IPS-15b (cell line): ENCODE measurements at regions not wholly inside any gene's neighbourhood (a gene's known extent, or its start where the extent isn't known, plus 50 kb on each side); places are given as distances from the start of the nearest gene placed in this dataset.

Experiments used
- H3K27me3 ChIP-seq: one replicate; pipeline ENCODE4 v1.6.1; 2013; ENCODE audit warnings: low read length; ENCODE audit not compliant: control insufficient read depth, insufficient read depth
- H3K36me3 ChIP-seq: one replicate; pipeline ENCODE4 v1.6.1; 2013; ENCODE audit warnings: low read length; ENCODE audit not compliant: control insufficient read depth, insufficient read depth
- H3K4me1 ChIP-seq: one replicate; pipeline ENCODE4 v1.6.1; 2013; ENCODE audit warnings: mild to moderate bottlenecking, low read length; ENCODE audit not compliant: control insufficient read depth, insufficient read depth
- H3K4me3 ChIP-seq: one replicate; pipeline ENCODE4 v1.5.1; 2013; ENCODE audit warnings: low read depth, low read length
- H3K9ac ChIP-seq: one replicate; pipeline ENCODE4 v1.6.1; 2013; ENCODE audit warnings: low read depth, mild to moderate bottlenecking, low read length
- H3K9me3 ChIP-seq: one replicate; pipeline ENCODE4 v1.6.1; 2013; ENCODE audit warnings: mild to moderate bottlenecking, low read length; ENCODE audit not compliant: control insufficient read depth, insufficient read depth

DNA sequence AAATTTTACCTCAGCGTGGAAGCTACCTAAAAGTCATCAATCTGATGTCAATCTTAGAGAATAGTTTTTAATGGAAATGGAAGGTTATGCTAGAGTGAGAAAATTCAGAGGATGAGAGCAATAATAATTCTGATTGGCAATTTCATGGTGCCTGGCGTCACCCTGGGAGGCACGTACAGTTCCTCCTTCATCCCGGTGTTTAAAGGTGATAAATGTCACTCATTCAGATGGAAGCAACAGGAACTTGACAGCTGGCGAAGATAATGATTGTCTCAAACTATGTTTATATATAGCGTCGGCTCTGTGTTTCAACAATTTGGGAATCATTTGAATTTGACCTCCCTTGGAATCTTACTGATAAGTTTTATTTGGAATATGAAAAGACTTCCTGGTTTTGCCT, 108.4 kb downstream of the MED10 start:
- no peaks in the 10 kb centered on the region for H3K36me3 ChIP-seq
- H3K9ac ChIP-seq, result no peak overlapping the region
- H3K4me3 ChIP-seq, result no peak overlapping the region
- no peaks in the 10 kb centered on the region for H3K9me3 ChIP-seq
- no peaks in the 10 kb centered on the region for H3K4me1 ChIP-seq
- H3K27me3 ChIP-seq, result no peaks in the 10 kb centered on the region

DNA sequence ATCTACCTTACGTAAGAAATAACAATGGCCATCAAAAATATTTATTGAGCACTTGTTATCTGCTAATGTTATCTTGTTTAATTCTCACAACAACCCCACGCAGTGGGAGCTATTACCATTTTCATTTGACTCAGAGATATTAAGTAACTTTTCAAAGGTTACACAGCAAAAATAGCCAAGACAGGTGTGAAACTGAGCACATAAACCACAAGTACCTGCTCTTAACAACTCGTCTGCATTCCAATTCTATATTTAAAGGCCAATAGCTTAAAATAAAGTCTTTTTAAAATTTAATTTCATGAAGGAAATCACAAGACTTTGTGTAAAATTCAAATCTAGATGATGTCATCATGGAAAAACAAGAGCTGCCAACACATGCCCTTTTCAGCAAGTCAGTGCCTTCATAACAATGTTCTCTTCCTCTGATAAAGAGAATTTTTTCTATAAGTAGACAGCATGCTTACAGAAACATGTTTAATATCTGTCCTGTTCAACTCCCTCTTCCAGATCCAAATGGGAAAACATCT, 111.6 kb downstream of the MED10 start:
- H3K36me3 ChIP-seq, result no peaks in the 10 kb centered on the region
- H3K27me3 ChIP-seq, result no peaks in the 10 kb centered on the region
- H3K9ac ChIP-seq, result no peak overlapping the region
- no peaks in the 10 kb centered on the region for H3K4me1 ChIP-seq
- H3K9me3 ChIP-seq, result no peaks in the 10 kb centered on the region
- no peak overlapping the region for H3K4me3 ChIP-seq

DNA sequence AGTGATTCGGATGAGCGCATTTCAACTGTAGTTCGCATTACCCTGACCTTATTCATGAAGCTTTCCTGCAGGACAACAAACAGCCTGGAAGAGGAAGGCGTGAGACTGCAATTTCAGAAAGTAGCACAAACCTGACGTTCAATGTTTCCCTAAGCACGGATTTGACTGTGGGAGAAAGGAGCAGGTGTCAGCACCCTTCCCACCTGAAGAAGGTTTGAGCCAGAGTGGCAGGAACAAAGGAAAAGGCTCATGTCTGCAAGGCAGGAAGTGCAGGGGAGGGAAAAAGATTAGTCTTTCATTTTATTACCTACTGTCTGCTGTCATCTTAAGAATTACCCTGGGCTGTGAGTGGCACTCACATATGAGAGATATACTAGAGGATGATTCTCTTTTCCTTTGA, 114.0 kb downstream of the MED10 start:
- H3K36me3 ChIP-seq, result no peaks in the 10 kb centered on the region
- H3K27me3 ChIP-seq, result no peaks in the 10 kb centered on the region
- H3K9me3 ChIP-seq, result no peaks in the 10 kb centered on the region
- H3K4me3 ChIP-seq, result no peak overlapping the region
- H3K9ac ChIP-seq, result no peak overlapping the region
- H3K4me1 ChIP-seq, result no peaks in the 10 kb centered on the region

DNA sequence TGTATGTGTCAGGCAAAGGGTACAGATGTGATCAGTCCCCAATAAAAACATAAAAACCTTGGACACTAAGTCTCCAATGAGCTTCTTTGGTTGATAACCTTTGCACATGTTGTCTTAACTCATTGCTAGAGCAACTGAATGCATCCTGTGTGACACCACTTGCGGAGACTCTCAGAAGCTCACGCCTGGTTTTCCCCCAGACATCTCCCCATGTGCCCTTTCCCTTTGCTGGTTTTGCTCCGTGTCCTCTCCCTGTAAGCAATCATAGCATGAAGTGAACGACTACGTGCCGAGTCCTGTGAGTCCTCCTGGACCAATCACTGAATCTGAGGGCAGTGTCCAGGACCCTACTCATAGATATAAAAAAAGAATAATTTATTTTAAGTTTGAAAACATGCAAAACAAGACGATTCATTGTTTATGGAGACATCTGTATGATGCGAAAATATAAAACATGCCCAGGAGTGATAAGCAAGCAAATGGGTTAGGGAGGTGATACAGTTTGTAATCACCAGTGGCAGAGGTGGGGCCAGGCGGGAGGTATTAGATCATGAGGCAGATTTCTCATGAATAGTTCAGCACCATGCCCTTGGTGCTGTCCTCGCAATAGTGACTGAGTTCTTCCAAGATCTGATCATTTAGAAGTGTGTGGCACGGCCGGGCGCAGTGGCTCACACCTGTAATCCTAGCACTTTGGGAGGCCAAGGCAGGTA, 115.5 kb downstream of the MED10 start:
- no peaks in the 10 kb centered on the region for H3K36me3 ChIP-seq
- no peaks in the 10 kb centered on the region for H3K9me3 ChIP-seq
- H3K9ac ChIP-seq, result no peak overlapping the region
- H3K27me3 ChIP-seq, result no peaks in the 10 kb centered on the region
- no peaks in the 10 kb centered on the region for H3K4me1 ChIP-seq
- H3K4me3 ChIP-seq, result no peak overlapping the region

DNA sequence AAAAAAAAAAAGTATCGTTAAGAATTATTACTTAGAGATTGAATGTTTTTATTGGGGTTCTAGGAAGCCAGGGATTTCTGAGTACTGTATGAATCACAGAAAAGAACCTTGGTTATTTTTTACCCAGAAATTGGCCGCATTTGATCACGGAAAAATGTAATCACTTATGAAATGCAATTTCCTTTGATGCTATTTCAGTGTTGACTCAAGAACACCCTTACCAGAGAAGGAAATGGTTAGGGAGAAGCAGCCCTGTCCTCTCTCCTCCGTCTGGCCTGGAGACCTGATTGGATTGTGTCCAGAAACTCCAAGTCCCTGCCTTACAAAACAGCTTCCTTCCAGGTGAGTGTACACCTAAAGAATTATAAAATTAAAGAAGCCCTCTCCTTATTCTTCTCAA, 116.7 kb downstream of the MED10 start:
- H3K9me3 ChIP-seq, result no peaks in the 10 kb centered on the region
- H3K4me1 ChIP-seq, result no peaks in the 10 kb centered on the region
- H3K27me3 ChIP-seq, result no peaks in the 10 kb centered on the region
- no peaks in the 10 kb centered on the region for H3K36me3 ChIP-seq
- no peak overlapping the region for H3K4me3 ChIP-seq
- no peak overlapping the region for H3K9ac ChIP-seq

DNA sequence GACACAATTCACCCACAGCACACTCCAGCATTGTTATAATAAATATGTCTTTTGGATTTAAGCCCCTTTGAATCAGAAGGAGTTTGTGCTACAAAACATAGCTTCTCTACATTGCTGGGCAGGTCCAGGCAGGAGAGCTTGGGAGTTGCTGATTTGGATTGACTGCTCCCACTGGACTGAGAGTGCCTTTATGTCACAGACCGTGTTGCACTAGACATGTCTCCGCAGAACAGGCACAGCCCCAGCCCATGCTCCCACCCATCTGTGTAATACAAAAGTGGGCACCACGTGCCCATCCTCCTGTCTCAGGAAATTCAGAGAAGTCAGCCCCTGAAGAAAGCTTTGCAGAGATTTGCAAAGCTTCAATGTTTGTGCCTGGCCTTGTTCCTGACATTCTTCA, 117.1 kb downstream of the MED10 start:
- Histone ChIP-seq H3K4me1 (no peaks in the 10 kb centered on the region), H3K36me3 (no peaks in the 10 kb centered on the region), H3K9me3 (no peaks in the 10 kb centered on the region), H3K9ac (no peak overlapping the region), H3K27me3 (no peaks in the 10 kb centered on the region), H3K4me3 (no peak overlapping the region)

DNA sequence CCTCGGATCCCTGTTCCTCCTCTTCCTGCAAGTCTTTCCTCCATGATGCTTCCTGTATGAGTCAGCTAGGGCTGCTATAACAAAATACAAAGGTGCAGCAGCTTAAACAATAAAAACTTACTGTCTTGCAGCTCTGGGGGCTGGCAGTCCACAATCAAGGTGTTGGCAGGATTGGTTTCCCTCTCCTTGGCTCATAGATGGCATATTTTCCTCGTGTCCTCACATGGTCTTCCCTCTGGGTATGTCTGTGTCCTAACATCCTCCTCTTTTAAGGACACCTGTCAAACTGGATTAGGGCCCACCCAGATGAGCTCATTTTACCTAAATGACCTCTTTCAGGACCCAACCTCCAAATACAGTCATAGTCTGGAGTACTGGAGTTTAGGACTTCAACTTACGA, 117.5 kb downstream of the MED10 start:
- H3K4me1 ChIP-seq, result no peaks in the 10 kb centered on the region
- no peaks in the 10 kb centered on the region for H3K27me3 ChIP-seq
- no peak overlapping the region for H3K9ac ChIP-seq
- no peaks in the 10 kb centered on the region for H3K36me3 ChIP-seq
- no peaks in the 10 kb centered on the region for H3K9me3 ChIP-seq
- H3K4me3 ChIP-seq, result no peak overlapping the region

DNA sequence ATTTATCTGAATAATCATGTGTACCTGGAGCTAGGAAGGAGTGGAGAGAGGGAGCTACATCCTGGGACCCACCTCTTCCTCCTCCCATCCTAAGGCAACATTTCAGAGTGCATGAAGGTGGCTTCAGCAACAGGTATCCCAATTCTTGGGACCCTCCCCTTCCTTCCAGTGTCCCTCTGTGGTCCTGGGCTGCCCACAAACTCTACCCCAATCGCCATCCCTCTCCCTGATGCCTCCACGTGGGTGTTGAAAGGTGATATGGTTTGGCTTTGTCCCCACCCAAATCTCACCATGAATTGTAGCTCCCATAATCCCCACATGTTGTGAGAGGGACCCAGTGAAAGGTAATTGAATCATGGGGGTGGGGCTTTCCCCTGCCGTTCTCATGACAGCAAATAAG, 121.4 kb downstream of the MED10 start:
- Histone ChIP-seq H3K4me3 (no peak overlapping the region), H3K36me3 (no peaks in the 10 kb centered on the region), H3K4me1 (no peaks in the 10 kb centered on the region), H3K9me3 (no peaks in the 10 kb centered on the region), H3K27me3 (no peaks in the 10 kb centered on the region), H3K9ac (no peak overlapping the region)

DNA sequence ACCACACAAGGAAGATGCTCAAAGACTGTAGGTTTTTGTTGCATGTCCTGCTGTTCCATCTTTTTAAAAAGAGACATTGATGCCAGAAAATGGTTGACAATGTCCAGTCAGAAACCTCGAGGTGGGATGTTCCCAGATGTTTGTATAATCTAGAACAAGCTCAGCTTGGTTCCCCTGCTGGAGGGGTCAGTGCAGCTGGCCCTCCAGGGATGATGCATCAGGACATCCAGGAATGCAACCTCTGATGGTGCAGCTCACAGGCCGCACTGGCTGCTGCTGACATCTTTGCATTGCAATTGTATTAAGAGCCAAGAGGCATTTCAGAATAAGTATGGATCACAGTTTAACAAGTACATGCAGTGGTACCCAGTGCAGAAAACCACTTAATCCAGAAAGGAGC, 122.4 kb downstream of the MED10 start:
- no peaks in the 10 kb centered on the region for H3K36me3 ChIP-seq
- H3K9me3 ChIP-seq, result no peaks in the 10 kb centered on the region
- H3K4me1 ChIP-seq, result no peaks in the 10 kb centered on the region
- H3K27me3 ChIP-seq, result no peaks in the 10 kb centered on the region
- H3K4me3 ChIP-seq, result no peak overlapping the region
- no peak overlapping the region for H3K9ac ChIP-seq

DNA sequence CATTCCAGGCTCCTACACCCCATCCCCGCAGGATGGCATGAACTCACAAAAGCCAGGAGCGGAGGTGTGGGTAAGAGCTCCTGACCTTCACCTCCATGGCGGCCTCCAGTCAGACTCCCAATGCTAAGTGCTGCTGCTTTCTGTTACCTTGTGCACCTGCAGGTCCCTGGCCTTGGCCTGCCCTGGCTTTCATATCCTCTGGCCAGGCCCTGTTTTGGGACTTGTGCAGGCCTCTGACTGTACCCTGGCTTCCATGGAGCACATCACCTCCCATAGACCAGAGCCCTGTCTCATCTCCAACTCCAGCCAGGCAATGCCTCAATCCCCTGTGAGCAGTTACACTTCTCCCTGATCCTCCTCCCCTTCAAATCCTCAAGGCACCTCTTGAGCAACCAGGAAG, 124.5 kb downstream of the MED10 start:
- H3K36me3 ChIP-seq, result no peaks in the 10 kb centered on the region
- H3K4me1 ChIP-seq, result no peaks in the 10 kb centered on the region
- H3K9ac ChIP-seq, result no peak overlapping the region
- H3K4me3 ChIP-seq, result no peak overlapping the region
- no peaks in the 10 kb centered on the region for H3K9me3 ChIP-seq
- H3K27me3 ChIP-seq, result no peaks in the 10 kb centered on the region

DNA sequence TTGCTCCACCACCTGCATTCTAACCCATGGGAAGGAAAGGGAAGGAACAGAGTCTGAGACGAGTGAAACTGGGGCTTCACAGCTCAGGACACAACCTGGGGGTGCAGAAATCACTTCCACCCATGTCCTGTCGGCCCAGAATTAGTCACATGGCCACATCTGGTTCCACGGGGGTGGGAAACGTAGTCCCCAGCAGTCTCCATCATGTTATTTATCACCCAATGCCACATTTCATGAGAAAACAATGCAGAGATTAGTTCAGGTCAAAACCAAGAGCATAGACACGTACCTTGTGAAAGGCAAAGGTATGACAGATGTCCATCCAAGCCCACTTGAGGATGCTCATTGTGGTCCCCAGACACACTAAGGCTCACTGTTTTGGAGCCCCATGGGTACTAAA, 125.1 kb downstream of the MED10 start:
- Histone ChIP-seq H3K36me3 (no peaks in the 10 kb centered on the region), H3K27me3 (no peaks in the 10 kb centered on the region)

DNA sequence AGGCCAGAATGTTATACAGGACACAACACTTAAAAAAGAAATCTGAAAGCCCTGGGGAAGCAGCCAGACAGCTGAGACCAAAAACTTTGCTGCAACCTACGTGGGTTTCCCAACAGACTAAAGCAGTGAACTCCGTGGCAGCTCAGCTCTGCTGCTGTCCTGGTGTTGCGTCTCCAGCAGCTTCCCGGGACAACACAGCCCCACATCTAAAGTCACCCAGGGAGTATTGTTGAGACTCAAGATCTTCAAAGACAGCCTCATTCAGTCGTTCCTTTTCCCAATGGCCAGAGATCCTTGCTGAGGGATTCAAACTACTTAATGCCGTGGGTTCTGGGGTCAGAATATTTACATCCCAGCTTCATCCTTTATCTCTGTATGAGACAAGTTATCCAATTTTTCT, 125.8 kb downstream of the MED10 start:
- no peaks in the 10 kb centered on the region for H3K27me3 ChIP-seq
- H3K4me3 ChIP-seq, result no peak overlapping the region
- no peak overlapping the region for H3K9ac ChIP-seq
- H3K9me3 ChIP-seq, result no peaks in the 10 kb centered on the region
- H3K4me1 ChIP-seq, result no peaks in the 10 kb centered on the region
- no peaks in the 10 kb centered on the region for H3K36me3 ChIP-seq

More for the DNA sequence above, 125.1 kb downstream of the MED10 start:
- H3K9me3 ChIP-seq, result no peaks in the 10 kb centered on the region
- H3K9ac ChIP-seq, result no peak overlapping the region
- no peak overlapping the region for H3K4me3 ChIP-seq
- no peaks in the 10 kb centered on the region for H3K4me1 ChIP-seq
